Left ventricle myocardium inferior (tissue), 1 donor: ENCODE measurements at regions not wholly inside any gene's neighbourhood (a gene's known extent, or its start where the extent isn't known, plus 50 kb on each side); places are given as distances from the start of the nearest gene placed in this dataset.
"Not testable (repeated sequence)": the region's sequence is repeated elsewhere in the genome, so short reads cannot be mapped to it uniquely, and the experiment has no call there.

ENCODE experiments used
- DNase-seq: peaks from one replicate; pipeline ENCODE4 v3.0.0-alpha.2; 2020
- H3K27ac ChIP-seq: fragments of 200-600 bp; replicated peaks from 2 replicates; pipeline ENCODE4 v1.8.0; 2021
- H3K27me3 ChIP-seq: fragments of 200-600 bp; 2 replicates; pipeline ENCODE4 v1.8.0; 2021; ENCODE audit warnings: low read depth
- H3K36me3 ChIP-seq: fragments of 200-600 bp; 2 replicates; pipeline ENCODE4 v1.8.0; 2021
- H3K4me1 ChIP-seq: fragments of 200-600 bp; 2 replicates; pipeline ENCODE4 v1.8.0; 2021
- H3K4me3 ChIP-seq: fragments of 200-600 bp; 2 replicates; pipeline ENCODE4 v1.8.0; 2021; ENCODE audit warnings: mild to moderate bottlenecking, moderate library complexity
- H3K9me3 ChIP-seq: fragments of 200-600 bp; replicated peaks from 2 replicates; pipeline ENCODE4 v1.8.0; 2021
- CTCF ChIP-seq: fragments of 200-600 bp; IDR thresholded peaks from 2 replicates; pipeline ENCODE4 v1.8.0; 2021; ENCODE audit warnings: antibody characterized with exemption, mild to moderate bottlenecking, borderline replicate concordance
- intact Hi-C: fragments of 100-400 bp; cut with micrococcal nuclease; formaldehyde crosslinking; loops from one replicate; pipeline ENCODE4 v1.11.0; 2022
- donor health status: DM: no; HTN: yes; CAD: no; lungs with severe emphysema.

GRCh38 chr2:101630224-101630949 is 67.1 kb upstream of the MAP4K4 start:
- TF ChIP-seq CTCF: no peak
- Histone ChIP-seq H3K4me3 (no peak overlapping the region), H3K9me3 (no peaks in the 10 kb centered on the region), H3K27ac (no peak overlapping the region), H3K4me1 (no peaks in the 10 kb centered on the region), H3K27me3 (no peaks in the 10 kb centered on the region), H3K36me3 (no peaks in the 10 kb centered on the region)
- DNase-seq: no peak
- intact Hi-C loops: no loop called here

GRCh38 chr2:101628030-101628392 is 69.5 kb upstream of the MAP4K4 start:
- no peaks in the 10 kb centered on the region for H3K4me1 ChIP-seq
- H3K36me3 ChIP-seq: no peaks in the 10 kb centered on the region
- no peaks in the 10 kb centered on the region for H3K9me3 ChIP-seq
- no peak for TF ChIP-seq CTCF
- no peak for DNase-seq
- no peak overlapping the region for H3K4me3 ChIP-seq
- H3K27ac ChIP-seq: no peak overlapping the region
- intact Hi-C loops: no loop called here
- no peaks in the 10 kb centered on the region for H3K27me3 ChIP-seq

GRCh38 chr2:101627285-101628029 is 70.0 kb upstream of the MAP4K4 start:
- no peak for TF ChIP-seq CTCF
- no peak overlapping the region for H3K27ac ChIP-seq
- intact Hi-C loops: no loop called here
- H3K36me3 ChIP-seq: no peaks in the 10 kb centered on the region
- no peaks in the 10 kb centered on the region for H3K9me3 ChIP-seq
- DNase-seq: no peak
- H3K4me1 ChIP-seq: no peaks in the 10 kb centered on the region
- H3K4me3 ChIP-seq: no peak overlapping the region
- no peaks in the 10 kb centered on the region for H3K27me3 ChIP-seq

- intact Hi-C loops, H3K27ac ChIP-seq, DNase-seq, H3K4me1 ChIP-seq, H3K36me3 ChIP-seq, H3K4me3 ChIP-seq, H3K9me3 ChIP-seq, H3K27me3 ChIP-seq: not testable (repeated sequence)
These were observed 71.7 kb upstream of the MAP4K4 start for GRCh38 chr2:101625814-101626213.

GRCh38 chr2:101625387-101625786 is 72.1 kb upstream of the MAP4K4 start:
- H3K9me3 ChIP-seq: no peaks in the 10 kb centered on the region
- no peak overlapping the region for H3K27ac ChIP-seq
- H3K4me1 ChIP-seq: no peaks in the 10 kb centered on the region
- no peaks in the 10 kb centered on the region for H3K27me3 ChIP-seq
- TF ChIP-seq CTCF: no peak
- no peaks in the 10 kb centered on the region for H3K36me3 ChIP-seq
- H3K4me3 ChIP-seq: no peak overlapping the region
- intact Hi-C loops: no loop called here
- DNase-seq: no peak

- Histone ChIP-seq H3K4me1 (no peaks in the 10 kb centered on the region), H3K27me3 (no peaks in the 10 kb centered on the region), H3K4me3 (no peak overlapping the region), H3K9me3 (no peaks in the 10 kb centered on the region), H3K36me3 (no peaks in the 10 kb centered on the region), H3K27ac (no peak overlapping the region)
- no peak for TF ChIP-seq CTCF
- no peak for DNase-seq
- intact Hi-C loops: no loop called here
These were observed 72.7 kb upstream of the MAP4K4 start for GRCh38 chr2:101624706-101625332.
